GM12874 (cell line): ENCODE measurements at regions not wholly inside any gene's neighbourhood (a gene's known extent, or its start where the extent isn't known, plus 50 kb on each side); places are given as distances from the start of the nearest gene placed in this dataset.

Experiments used
- TF ChIP-seq, protein P1 (sequence below): IDR thresholded peaks from 2 replicates; pipeline ENCODE4 v1.5.1; 2011; ENCODE audit warnings: low read depth, mild to moderate bottlenecking, control low read depth, low read length, moderate library complexity; ENCODE audit not compliant: insufficient read depth

DNA sequence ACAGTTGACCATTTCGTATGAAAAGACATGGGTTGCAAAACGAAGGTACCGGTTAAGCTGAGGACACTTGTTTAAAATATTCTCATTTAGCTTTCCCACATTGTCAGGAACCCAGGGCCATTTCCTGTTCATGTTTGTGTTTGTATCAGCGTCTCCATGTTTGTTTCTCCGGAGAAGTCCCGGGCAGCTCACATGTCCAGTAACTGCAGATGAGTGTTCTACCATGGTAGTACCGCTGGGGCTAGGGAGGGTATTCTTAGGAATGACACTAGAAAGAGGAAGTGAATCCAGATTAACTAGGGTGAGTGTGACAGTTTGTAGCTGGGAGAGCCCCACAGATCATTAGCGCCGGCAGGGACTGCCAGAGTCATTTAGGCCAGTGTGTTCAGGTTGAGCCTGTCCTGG, 50.0 kb upstream of the EVL start:
- TF ChIP-seq, protein P1, sequence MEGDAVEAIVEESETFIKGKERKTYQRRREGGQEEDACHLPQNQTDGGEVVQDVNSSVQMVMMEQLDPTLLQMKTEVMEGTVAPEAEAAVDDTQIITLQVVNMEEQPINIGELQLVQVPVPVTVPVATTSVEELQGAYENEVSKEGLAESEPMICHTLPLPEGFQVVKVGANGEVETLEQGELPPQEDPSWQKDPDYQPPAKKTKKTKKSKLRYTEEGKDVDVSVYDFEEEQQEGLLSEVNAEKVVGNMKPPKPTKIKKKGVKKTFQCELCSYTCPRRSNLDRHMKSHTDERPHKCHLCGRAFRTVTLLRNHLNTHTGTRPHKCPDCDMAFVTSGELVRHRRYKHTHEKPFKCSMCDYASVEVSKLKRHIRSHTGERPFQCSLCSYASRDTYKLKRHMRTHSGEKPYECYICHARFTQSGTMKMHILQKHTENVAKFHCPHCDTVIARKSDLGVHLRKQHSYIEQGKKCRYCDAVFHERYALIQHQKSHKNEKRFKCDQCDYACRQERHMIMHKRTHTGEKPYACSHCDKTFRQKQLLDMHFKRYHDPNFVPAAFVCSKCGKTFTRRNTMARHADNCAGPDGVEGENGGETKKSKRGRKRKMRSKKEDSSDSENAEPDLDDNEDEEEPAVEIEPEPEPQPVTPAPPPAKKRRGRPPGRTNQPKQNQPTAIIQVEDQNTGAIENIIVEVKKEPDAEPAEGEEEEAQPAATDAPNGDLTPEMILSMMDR, result no peak
